ENCODE measurements at regions not wholly inside any gene's neighbourhood (a gene's known extent, or its start where the extent isn't known, plus 50 kb on each side); places are given as distances from the start of the nearest gene placed in this dataset.

- H3K27me3 ChIP-seq (ENCODE audit: control insufficient read depth in 2 of 2, insufficient read depth in 1 of 2, low read length in 1 of 2): no peaks in the 10 kb centered on the region
- WGBS: 93% methylated on average over 4 of the region's 4 CpGs
Observed at GRCh38 chr18:6546229-6546628, 131.5 kb upstream of the L3MBTL4 start.

GRCh38 chr18:6547476-6547875, 132.8 kb upstream of the L3MBTL4 start:
- WGBS: 79% methylated on average over 1 of the region's 1 CpG
- H3K4me3 ChIP-seq (ENCODE audit: low read length in 2 of 2): no peak overlapping the region
- H3K9me3 ChIP-seq (ENCODE audit: control insufficient read depth in 2 of 2, insufficient read depth in 1 of 2, low read length in 1 of 2): no peaks in the 10 kb centered on the region
- H3K27me3 ChIP-seq (ENCODE audit: control insufficient read depth in 2 of 2, insufficient read depth in 1 of 2, low read length in 1 of 2): no peaks in the 10 kb centered on the region
- no peak for DNase-seq (ENCODE audit: low read depth in 6 of 9, low spot score in 9 of 9)
- H3K4me1 ChIP-seq (ENCODE audit: control insufficient read depth in 2 of 2, insufficient read depth in 2 of 2, low read length in 2 of 2): no peaks in the 10 kb centered on the region
- no peak overlapping the region for H3K27ac ChIP-seq (ENCODE audit: low read depth in 1 of 2, low read length in 1 of 2)
- H3K36me3 ChIP-seq (ENCODE audit: control insufficient read depth in 2 of 2, insufficient read depth in 2 of 2, low read length in 1 of 2): no peaks in the 10 kb centered on the region

More at GRCh38 chr18:6546229-6546628, 131.5 kb upstream of the L3MBTL4 start:
- no peak overlapping the region for H3K27ac ChIP-seq (ENCODE audit: low read depth in 1 of 2, low read length in 1 of 2)
- no peak overlapping the region for H3K4me3 ChIP-seq (ENCODE audit: low read length in 2 of 2)
- no peaks in the 10 kb centered on the region for H3K4me1 ChIP-seq (ENCODE audit: control insufficient read depth in 2 of 2, insufficient read depth in 2 of 2, low read length in 2 of 2)
- no peak for DNase-seq (ENCODE audit: low read depth in 6 of 9, low spot score in 9 of 9)
- H3K36me3 ChIP-seq (ENCODE audit: control insufficient read depth in 2 of 2, insufficient read depth in 2 of 2, low read length in 1 of 2): no peaks in the 10 kb centered on the region
- no peaks in the 10 kb centered on the region for H3K9me3 ChIP-seq (ENCODE audit: control insufficient read depth in 2 of 2, insufficient read depth in 1 of 2, low read length in 1 of 2)

GRCh38 chr18:6553234-6553900, 138.7 kb upstream of the L3MBTL4 start:
- Histone ChIP-seq H3K36me3 (ENCODE audit: control insufficient read depth in 2 of 2, insufficient read depth in 2 of 2, low read length in 1 of 2) (no peaks in the 10 kb centered on the region), H3K9me3 (ENCODE audit: control insufficient read depth in 2 of 2, insufficient read depth in 1 of 2, low read length in 1 of 2) (no peaks in the 10 kb centered on the region), H3K27ac (ENCODE audit: low read depth in 1 of 2, low read length in 1 of 2) (no peak overlapping the region), H3K4me3 (ENCODE audit: low read length in 2 of 2) (no peak overlapping the region), H3K4me1 (ENCODE audit: control insufficient read depth in 2 of 2, insufficient read depth in 2 of 2, low read length in 2 of 2) (no peaks in the 10 kb centered on the region), H3K27me3 (ENCODE audit: control insufficient read depth in 2 of 2, insufficient read depth in 1 of 2, low read length in 1 of 2) (peaks cover 0 to 5% of the 10 kb centered on the region in 2 donors)
- 95% methylated on average over 3 of the region's 3 CpGs for WGBS
- DNase-seq (ENCODE audit: low read depth in 6 of 9, low spot score in 9 of 9): no peak

GRCh38 chr18:6557057-6557769, 142.5 kb upstream of the L3MBTL4 start:
- Histone ChIP-seq H3K9me3 (ENCODE audit: control insufficient read depth in 2 of 2, insufficient read depth in 1 of 2, low read length in 1 of 2) (no peaks in the 10 kb centered on the region), H3K4me1 (ENCODE audit: control insufficient read depth in 2 of 2, insufficient read depth in 2 of 2, low read length in 2 of 2) (no peaks in the 10 kb centered on the region), H3K27ac (ENCODE audit: low read depth in 1 of 2, low read length in 1 of 2) (no peak overlapping the region), H3K36me3 (ENCODE audit: control insufficient read depth in 2 of 2, insufficient read depth in 2 of 2, low read length in 1 of 2) (no peaks in the 10 kb centered on the region), H3K4me3 (ENCODE audit: low read length in 2 of 2) (no peak overlapping the region), H3K27me3 (ENCODE audit: control insufficient read depth in 2 of 2, insufficient read depth in 1 of 2, low read length in 1 of 2) (peaks cover 0 to 5% of the 10 kb centered on the region in 2 donors)
- no peak for DNase-seq (ENCODE audit: low read depth in 6 of 9, low spot score in 9 of 9)
- 69% methylated on average over 18 of the region's 18 CpGs for WGBS

GRCh38 chr18:6557770-6558248, 143.1 kb upstream of the L3MBTL4 start:
- no peak overlapping the region for H3K27ac ChIP-seq (ENCODE audit: low read depth in 1 of 2, low read length in 1 of 2)

GRCh38 chr18:6558446-6559156, 143.9 kb upstream of the L3MBTL4 start:
- Histone ChIP-seq H3K36me3 (ENCODE audit: control insufficient read depth in 2 of 2, insufficient read depth in 2 of 2, low read length in 1 of 2) (no peaks in the 10 kb centered on the region), H3K4me1 (ENCODE audit: control insufficient read depth in 2 of 2, insufficient read depth in 2 of 2, low read length in 2 of 2) (no peaks in the 10 kb centered on the region), H3K27me3 (ENCODE audit: control insufficient read depth in 2 of 2, insufficient read depth in 1 of 2, low read length in 1 of 2) (peaks cover 0 to 5% of the 10 kb centered on the region in 2 donors), H3K27ac (ENCODE audit: low read depth in 1 of 2, low read length in 1 of 2) (no peak overlapping the region), H3K4me3 (ENCODE audit: low read length in 2 of 2) (no peak overlapping the region), H3K9me3 (ENCODE audit: control insufficient read depth in 2 of 2, insufficient read depth in 1 of 2, low read length in 1 of 2) (no peaks in the 10 kb centered on the region)
- DNase-seq (ENCODE audit: low read depth in 6 of 9, low spot score in 9 of 9): no peak
- WGBS: 85% methylated on average over 7 of the region's 7 CpGs

More at GRCh38 chr18:6557770-6558248, 143.1 kb upstream of the L3MBTL4 start:
- Histone ChIP-seq H3K4me1 (ENCODE audit: control insufficient read depth in 2 of 2, insufficient read depth in 2 of 2, low read length in 2 of 2) (no peaks in the 10 kb centered on the region), H3K27me3 (ENCODE audit: control insufficient read depth in 2 of 2, insufficient read depth in 1 of 2, low read length in 1 of 2) (peaks cover 0 to 5% of the 10 kb centered on the region in 2 donors), H3K36me3 (ENCODE audit: control insufficient read depth in 2 of 2, insufficient read depth in 2 of 2, low read length in 1 of 2) (no peaks in the 10 kb centered on the region), H3K9me3 (ENCODE audit: control insufficient read depth in 2 of 2, insufficient read depth in 1 of 2, low read length in 1 of 2) (no peaks in the 10 kb centered on the region), H3K4me3 (ENCODE audit: low read length in 2 of 2) (no peak overlapping the region)
- DNase-seq (ENCODE audit: low read depth in 6 of 9, low spot score in 9 of 9): no peak
- WGBS: 88% methylated on average over 8 of the region's 8 CpGs

- H3K27me3 ChIP-seq (ENCODE audit: control insufficient read depth in 2 of 2, insufficient read depth in 1 of 2, low read length in 1 of 2): peaks cover 0 to 5% of the 10 kb centered on the region in 2 donors
- no peak overlapping the region for H3K27ac ChIP-seq (ENCODE audit: low read depth in 1 of 2, low read length in 1 of 2)
- no peak for DNase-seq (ENCODE audit: low read depth in 6 of 9, low spot score in 9 of 9)
- whole genome bisulfite sequencing: 56% methylated on average over 1 of the region's 1 CpG
- no peaks in the 10 kb centered on the region for H3K9me3 ChIP-seq (ENCODE audit: control insufficient read depth in 2 of 2, insufficient read depth in 1 of 2, low read length in 1 of 2)
- H3K36me3 ChIP-seq (ENCODE audit: control insufficient read depth in 2 of 2, insufficient read depth in 2 of 2, low read length in 1 of 2): no peaks in the 10 kb centered on the region
- H3K4me3 ChIP-seq (ENCODE audit: low read length in 2 of 2): no peak overlapping the region
- H3K4me1 ChIP-seq (ENCODE audit: control insufficient read depth in 2 of 2, insufficient read depth in 2 of 2, low read length in 2 of 2): no peaks in the 10 kb centered on the region
Observed at GRCh38 chr18:6559296-6559695, 144.6 kb upstream of the L3MBTL4 start.

GRCh38 chr18:6561016-6561415, 146.3 kb upstream of the L3MBTL4 start:
- Histone ChIP-seq H3K4me3 (ENCODE audit: low read length in 2 of 2) (no peak overlapping the region), H3K9me3 (ENCODE audit: control insufficient read depth in 2 of 2, insufficient read depth in 1 of 2, low read length in 1 of 2) (no peaks in the 10 kb centered on the region), H3K27me3 (ENCODE audit: control insufficient read depth in 2 of 2, insufficient read depth in 1 of 2, low read length in 1 of 2) (peaks cover 0 to 5% of the 10 kb centered on the region in 2 donors), H3K27ac (ENCODE audit: low read depth in 1 of 2, low read length in 1 of 2) (no peak overlapping the region), H3K36me3 (ENCODE audit: control insufficient read depth in 2 of 2, insufficient read depth in 2 of 2, low read length in 1 of 2) (no peaks in the 10 kb centered on the region), H3K4me1 (ENCODE audit: control insufficient read depth in 2 of 2, insufficient read depth in 2 of 2, low read length in 2 of 2) (no peaks in the 10 kb centered on the region)
- 92% methylated on average over 9 of the region's 9 CpGs for WGBS
- no peak for DNase-seq (ENCODE audit: low read depth in 6 of 9, low spot score in 9 of 9)

GRCh38 chr18:6561420-6561861, 146.7 kb upstream of the L3MBTL4 start:
- DNase-seq (ENCODE audit: low read depth in 6 of 9, low spot score in 9 of 9): no peak
- Histone ChIP-seq H3K36me3 (ENCODE audit: control insufficient read depth in 2 of 2, insufficient read depth in 2 of 2, low read length in 1 of 2) (no peaks in the 10 kb centered on the region), H3K27ac (ENCODE audit: low read depth in 1 of 2, low read length in 1 of 2) (no peak overlapping the region), H3K27me3 (ENCODE audit: control insufficient read depth in 2 of 2, insufficient read depth in 1 of 2, low read length in 1 of 2) (peaks cover 0 to 5% of the 10 kb centered on the region in 2 donors), H3K4me3 (ENCODE audit: low read length in 2 of 2) (no peak overlapping the region), H3K9me3 (ENCODE audit: control insufficient read depth in 2 of 2, insufficient read depth in 1 of 2, low read length in 1 of 2) (no peaks in the 10 kb centered on the region), H3K4me1 (ENCODE audit: control insufficient read depth in 2 of 2, insufficient read depth in 2 of 2, low read length in 2 of 2) (no peaks in the 10 kb centered on the region)
- WGBS: 53% methylated on average over 6 of the region's 6 CpGs

Measured in thymus (tissue), 11 donors.